Stimulated activated CD8-positive, alpha-beta memory T cell treated with anti-CD3 and anti-CD28 coated beads, Interleukin-7, amount 100 ng/mL, for 1 hour (primary cell): ENCODE measurements at regions not wholly inside any gene's neighbourhood (a gene's known extent, or its start where the extent isn't known, plus 50 kb on each side); places are given as distances from the start of the nearest gene placed in this dataset.
A peak's percentile ranks its signal among the peaks of the same experiment; 100 is the strongest.

ENCODE experiments used
- DNase-seq, 2 donors: peaks; one replicate each; pipeline ENCODE4 v3.0.0-alpha.2; 2020; ENCODE audit warnings: low read depth in 2 of 2

DNA sequence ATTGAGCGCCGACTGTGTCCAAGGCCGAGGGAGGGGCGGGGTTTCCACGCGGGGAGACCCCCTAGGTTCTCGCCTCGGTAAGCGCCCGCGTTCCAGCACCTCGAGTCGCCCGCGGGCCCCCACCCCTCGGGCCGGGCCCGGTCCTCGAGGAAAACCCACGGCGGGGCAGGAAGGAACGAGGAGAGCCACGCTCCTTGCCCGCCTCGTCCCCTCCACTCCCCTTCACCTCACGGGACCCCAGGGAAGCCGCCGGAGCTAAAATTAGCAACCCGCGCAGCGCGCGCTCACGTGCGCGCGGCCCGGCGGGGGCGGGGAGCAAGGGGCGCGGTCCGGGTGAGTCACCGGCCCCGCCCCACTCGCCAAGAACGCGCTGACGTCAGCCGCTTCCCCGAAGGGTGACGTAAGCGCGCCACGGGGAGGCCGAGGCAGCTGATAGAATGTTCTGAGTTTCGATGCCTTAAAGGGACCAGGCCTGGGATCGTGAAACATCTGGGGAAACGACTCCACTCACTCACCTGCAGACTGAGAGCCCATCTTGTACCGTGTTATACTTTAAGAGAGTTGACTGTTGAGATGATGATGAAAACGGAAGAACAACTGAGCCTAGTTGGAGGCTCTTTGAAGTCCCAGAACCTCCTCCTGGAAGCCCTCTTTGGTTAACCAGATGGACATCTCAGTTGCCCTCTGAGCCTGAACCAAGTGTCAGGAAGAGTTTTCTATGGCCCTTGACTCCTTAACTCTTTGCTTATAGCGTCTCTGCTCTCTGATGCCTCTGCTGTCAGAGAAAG, 49.7 kb upstream of the ATF3 start:
- peak; percentile 80 to 87 for DNase-seq
